ENCODE measurements at regions not wholly inside any gene's neighbourhood (a gene's known extent, or its start where the extent isn't known, plus 50 kb on each side); places are given as distances from the start of the nearest gene placed in this dataset.

DNA sequence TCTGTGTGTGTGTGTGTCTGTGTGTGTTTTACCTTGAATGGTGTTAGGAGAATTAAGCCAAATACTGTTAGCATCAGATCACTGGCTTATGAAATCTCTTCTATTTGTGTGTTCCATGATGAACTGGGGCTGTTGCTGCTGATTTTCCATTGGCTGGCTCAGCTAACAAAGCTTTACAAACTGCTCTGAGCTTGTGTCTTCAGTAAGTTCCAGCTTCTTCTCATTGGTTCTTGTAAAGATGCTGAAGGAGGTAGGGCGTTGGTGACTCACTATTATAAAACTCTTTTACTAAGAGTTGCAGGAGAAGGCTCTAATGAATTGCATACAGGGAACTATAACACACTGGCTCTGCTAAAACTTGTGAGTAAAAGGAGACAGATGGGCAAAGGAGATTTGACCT lies 136.4 kb upstream of the PRKCQ start:
- H3K79me2 ChIP-seq (ENCODE audit: insufficient read depth, low read length), result no peaks in the 10 kb centered on the region
- H3K4me2 ChIP-seq (ENCODE audit: insufficient read depth, low read length), result no peak overlapping the region
- no peaks in the 10 kb centered on the region for H3K27me3 ChIP-seq (ENCODE audit: insufficient read depth, low read length)
- no peak overlapping the region for H2AFZ ChIP-seq (ENCODE audit: low read length)
- H3K4me3 ChIP-seq (ENCODE audit: insufficient read depth, low read length), result no peak overlapping the region
- no peaks in the 10 kb centered on the region for H4K20me1 ChIP-seq (ENCODE audit: insufficient read depth, low read length)
- no peak for DNase-seq (ENCODE audit: insufficient read length, low spot score, missing footprints)
- no peak overlapping the region for H3K27ac ChIP-seq (ENCODE audit: low read depth, low read length)
- peaks cover 4% of the 10 kb centered on the region for H3K4me1 ChIP-seq (ENCODE audit: insufficient read depth, low read length)
- no peaks in the 10 kb centered on the region for H3K9me3 ChIP-seq (ENCODE audit: low read depth, low read length)
- H3K36me3 ChIP-seq (ENCODE audit: insufficient read depth, low read length), result no peaks in the 10 kb centered on the region
- TF ChIP-seq, protein P1, sequence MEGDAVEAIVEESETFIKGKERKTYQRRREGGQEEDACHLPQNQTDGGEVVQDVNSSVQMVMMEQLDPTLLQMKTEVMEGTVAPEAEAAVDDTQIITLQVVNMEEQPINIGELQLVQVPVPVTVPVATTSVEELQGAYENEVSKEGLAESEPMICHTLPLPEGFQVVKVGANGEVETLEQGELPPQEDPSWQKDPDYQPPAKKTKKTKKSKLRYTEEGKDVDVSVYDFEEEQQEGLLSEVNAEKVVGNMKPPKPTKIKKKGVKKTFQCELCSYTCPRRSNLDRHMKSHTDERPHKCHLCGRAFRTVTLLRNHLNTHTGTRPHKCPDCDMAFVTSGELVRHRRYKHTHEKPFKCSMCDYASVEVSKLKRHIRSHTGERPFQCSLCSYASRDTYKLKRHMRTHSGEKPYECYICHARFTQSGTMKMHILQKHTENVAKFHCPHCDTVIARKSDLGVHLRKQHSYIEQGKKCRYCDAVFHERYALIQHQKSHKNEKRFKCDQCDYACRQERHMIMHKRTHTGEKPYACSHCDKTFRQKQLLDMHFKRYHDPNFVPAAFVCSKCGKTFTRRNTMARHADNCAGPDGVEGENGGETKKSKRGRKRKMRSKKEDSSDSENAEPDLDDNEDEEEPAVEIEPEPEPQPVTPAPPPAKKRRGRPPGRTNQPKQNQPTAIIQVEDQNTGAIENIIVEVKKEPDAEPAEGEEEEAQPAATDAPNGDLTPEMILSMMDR (IDR thresholded peaks at IDR 0.05; ENCODE audit: extremely low read depth, low read depth, low read length), result no peak

DNA sequence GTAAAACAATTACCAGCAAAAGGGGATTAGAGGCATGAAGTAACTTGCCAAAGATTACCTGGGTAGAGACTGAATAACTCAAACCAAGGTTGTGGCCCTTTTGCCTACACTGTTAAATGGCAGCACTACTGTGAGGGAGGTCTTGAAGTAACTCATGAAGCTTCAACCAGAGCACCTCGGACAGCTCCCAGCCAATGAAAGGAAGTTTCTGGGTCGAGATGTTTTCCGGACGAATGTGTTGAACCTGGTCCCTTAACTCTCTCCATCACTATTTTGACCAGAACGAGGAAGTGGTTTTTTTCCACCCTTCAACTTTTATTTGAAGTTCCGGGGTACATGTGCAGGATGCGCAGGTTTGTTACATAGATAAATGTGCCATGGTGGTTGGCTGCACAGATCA lies 133.6 kb upstream of the PRKCQ start:
- no peaks in the 10 kb centered on the region for H3K36me3 ChIP-seq (ENCODE audit: insufficient read depth, low read length)
- H3K4me1 ChIP-seq (ENCODE audit: insufficient read depth, low read length), result no peaks in the 10 kb centered on the region
- no peak overlapping the region for H3K4me3 ChIP-seq (ENCODE audit: insufficient read depth, low read length)
- no peaks in the 10 kb centered on the region for H4K20me1 ChIP-seq (ENCODE audit: insufficient read depth, low read length)
- H3K27ac ChIP-seq (ENCODE audit: low read depth, low read length), result no peak overlapping the region
- TF ChIP-seq, protein P1 (IDR thresholded peaks at IDR 0.05; ENCODE audit: extremely low read depth, low read depth, low read length), result no peak
- H3K4me2 ChIP-seq (ENCODE audit: insufficient read depth, low read length), result no peak overlapping the region
- no peaks in the 10 kb centered on the region for H3K9me3 ChIP-seq (ENCODE audit: low read depth, low read length)
- no peaks in the 10 kb centered on the region for H3K27me3 ChIP-seq (ENCODE audit: insufficient read depth, low read length)
- no peaks in the 10 kb centered on the region for H3K79me2 ChIP-seq (ENCODE audit: insufficient read depth, low read length)
- H2AFZ ChIP-seq (ENCODE audit: low read length), result no peak overlapping the region
- DNase-seq (ENCODE audit: insufficient read length, low spot score, missing footprints), result peak; percentile 59

DNA sequence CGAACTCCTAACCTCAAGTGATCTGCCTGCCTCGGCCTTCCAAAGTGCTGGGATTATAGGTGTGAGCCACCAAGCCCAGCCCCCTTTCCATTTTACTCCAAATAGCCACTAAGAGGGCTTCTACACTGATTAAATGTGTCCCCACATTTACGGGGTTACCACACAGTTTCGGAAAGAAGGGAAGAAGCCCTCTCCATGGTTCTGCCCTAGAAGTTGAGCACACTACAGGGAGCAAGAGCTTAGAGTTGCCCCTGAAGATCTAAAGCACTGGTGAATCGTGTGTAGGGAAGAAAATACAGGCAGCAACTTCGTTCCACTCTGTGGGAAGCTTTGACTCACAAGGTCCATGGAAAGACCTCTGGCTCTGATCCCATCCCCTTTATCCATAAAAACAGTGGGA lies 133.0 kb upstream of the PRKCQ start:
- TF ChIP-seq, protein P1 (IDR thresholded peaks at IDR 0.05; ENCODE audit: extremely low read depth, low read depth, low read length), result no peak

DNA sequence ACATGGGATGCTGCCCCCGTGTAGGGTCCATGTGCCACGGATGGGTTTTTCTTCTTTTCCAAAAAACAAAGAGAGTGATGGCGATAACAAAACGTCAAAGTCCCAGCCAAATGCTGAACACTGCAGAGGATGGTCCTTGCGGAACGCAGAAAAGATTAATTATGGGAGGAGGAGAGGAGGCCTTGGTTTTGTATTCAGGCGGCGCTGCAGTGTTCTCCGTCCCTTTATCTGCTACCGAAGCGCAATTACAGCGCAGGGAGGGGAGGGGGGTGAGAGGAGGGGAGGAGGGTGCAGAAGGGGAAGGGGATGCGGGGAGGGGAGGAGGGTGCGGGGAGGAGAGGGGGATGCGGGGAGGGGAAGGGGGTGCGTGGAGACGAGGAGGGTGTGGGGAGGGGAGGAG lies 131.8 kb upstream of the PRKCQ start:
- H3K4me1 ChIP-seq (ENCODE audit: insufficient read depth, low read length), result no peaks in the 10 kb centered on the region
- no peaks in the 10 kb centered on the region for H3K79me2 ChIP-seq (ENCODE audit: insufficient read depth, low read length)
- no peaks in the 10 kb centered on the region for H3K9me3 ChIP-seq (ENCODE audit: low read depth, low read length)
- no peak for DNase-seq (ENCODE audit: insufficient read length, low spot score, missing footprints)
- H3K4me3 ChIP-seq (ENCODE audit: insufficient read depth, low read length), result no peak overlapping the region
- no peak overlapping the region for H3K4me2 ChIP-seq (ENCODE audit: insufficient read depth, low read length)
- no peaks in the 10 kb centered on the region for H4K20me1 ChIP-seq (ENCODE audit: insufficient read depth, low read length)
- no peaks in the 10 kb centered on the region for H3K36me3 ChIP-seq (ENCODE audit: insufficient read depth, low read length)
- TF ChIP-seq, protein P1 (IDR thresholded peaks at IDR 0.05; ENCODE audit: extremely low read depth, low read depth, low read length), result no peak
- H3K27ac ChIP-seq (ENCODE audit: low read depth, low read length), result no peak overlapping the region
- H2AFZ ChIP-seq (ENCODE audit: low read length), result no peak overlapping the region
- H3K27me3 ChIP-seq (ENCODE audit: insufficient read depth, low read length), result no peaks in the 10 kb centered on the region

More for the DNA sequence above, 133.0 kb upstream of the PRKCQ start:
- DNase-seq (ENCODE audit: insufficient read length, low spot score, missing footprints), result no peak
- H3K27me3 ChIP-seq (ENCODE audit: insufficient read depth, low read length), result no peaks in the 10 kb centered on the region
- no peak overlapping the region for H3K27ac ChIP-seq (ENCODE audit: low read depth, low read length)
- H3K9me3 ChIP-seq (ENCODE audit: low read depth, low read length), result no peaks in the 10 kb centered on the region
- H3K79me2 ChIP-seq (ENCODE audit: insufficient read depth, low read length), result no peaks in the 10 kb centered on the region
- no peak overlapping the region for H3K4me2 ChIP-seq (ENCODE audit: insufficient read depth, low read length)
- no peak overlapping the region for H3K4me3 ChIP-seq (ENCODE audit: insufficient read depth, low read length)
- no peaks in the 10 kb centered on the region for H3K4me1 ChIP-seq (ENCODE audit: insufficient read depth, low read length)
- H2AFZ ChIP-seq (ENCODE audit: low read length), result no peak overlapping the region
- H4K20me1 ChIP-seq (ENCODE audit: insufficient read depth, low read length), result no peaks in the 10 kb centered on the region
- no peaks in the 10 kb centered on the region for H3K36me3 ChIP-seq (ENCODE audit: insufficient read depth, low read length)

All from osteoblast (primary cell).